Sigmoid colon (tissue), 6 donors: ENCODE measurements at regions not wholly inside any gene's neighbourhood (a gene's known extent, or its start where the extent isn't known, plus 50 kb on each side); places are given as distances from the start of the nearest gene placed in this dataset.

Experiments
- DNase-seq: peaks from one replicate; pipeline ENCODE4 v3.0.0-alpha.2; 2019
- H3K27ac ChIP-seq, 4 donors: fragments of 200-600 bp; sonication (generic); one replicate each; pipeline ENCODE4 v1.5.1; 2016 to 2019; ENCODE audit warnings: mild to moderate bottlenecking in 1 of 4
- H3K27me3 ChIP-seq, 3 donors: fragments of 200-600 bp; sonication (generic); one replicate each; pipeline ENCODE4 v1.5.1; 2019; ENCODE audit warnings: mild to moderate bottlenecking in 1 of 3
- H3K36me3 ChIP-seq, 4 donors: fragments of 200-600 bp; sonication (generic); one replicate each; pipeline ENCODE4 v1.5.1; 2016 to 2019
- H3K4me1 ChIP-seq, 4 donors: fragments of 200-600 bp; sonication (generic); one replicate each; pipeline ENCODE4 v1.5.1; 2017 to 2019
- H3K4me3 ChIP-seq, 4 donors: fragments of 200-600 bp; sonication (generic); one replicate each; pipeline ENCODE4 v1.5.1; 2017 to 2019; ENCODE audit warnings: mild to moderate bottlenecking in 2 of 4, moderate library complexity in 1 of 4
- H3K9me3 ChIP-seq, 4 donors: fragments of 200-600 bp in 3 of 4; sonication (generic) in 3 of 4; one replicate each; pipeline versions ENCODE4 v1.5.1 to v1.6.1; 2013 to 2019
- EP300 ChIP-seq, 4 donors: sonication (generic); formaldehyde crosslinking; IDR thresholded peaks; one replicate each; pipeline ENCODE4 v1.6.1; 2017; ENCODE audit warnings: antibody characterized with exemption in 4 of 4
- POLR2A ChIP-seq, 2 donors: fragments of 450-650 bp; IDR thresholded peaks; one replicate each; pipeline ENCODE4 v1.6.1; 2016; ENCODE audit warnings: antibody characterized with exemption in 2 of 2, mild to moderate bottlenecking in 2 of 2, moderate library complexity in 2 of 2
- POLR2AphosphoS5 ChIP-seq, 4 donors: sonication (generic); formaldehyde crosslinking; IDR thresholded peaks; one replicate each; pipeline ENCODE4 v1.6.1; 2017; ENCODE audit warnings: antibody characterized with exemption in 4 of 4
- WGBS, 2 donors: extraction: QIAGEN DNeasy Blood & Tissue Kit; methylation state at CpG; one replicate each; pipeline ENCODE4 v1.1.7; 2013; 5-methylcytosine and 5-hydroxymethylcytosine counted together
- intact Hi-C: fragments of 100-400 bp; cut with DNase I; formaldehyde crosslinking; loops from one replicate; pipeline ENCODE4 v1.15.1; 2023
- TF ChIP-seq, protein P1 (sequence below), 4 experiments: fragments of 450-650 bp in 3 of 4; fragments of 200-600 bp in 1 of 4; IDR thresholded peaks; one replicate each; pipeline ENCODE4 v1.5.1; 2016 to 2019; ENCODE audit warnings: antibody characterized with exemption in 4 of 4, mild to moderate bottlenecking in 3 of 4, moderate library complexity in 2 of 4
- donor health status: healthy with polysubstance abuse.
- donor health status: healthy.

DNA sequence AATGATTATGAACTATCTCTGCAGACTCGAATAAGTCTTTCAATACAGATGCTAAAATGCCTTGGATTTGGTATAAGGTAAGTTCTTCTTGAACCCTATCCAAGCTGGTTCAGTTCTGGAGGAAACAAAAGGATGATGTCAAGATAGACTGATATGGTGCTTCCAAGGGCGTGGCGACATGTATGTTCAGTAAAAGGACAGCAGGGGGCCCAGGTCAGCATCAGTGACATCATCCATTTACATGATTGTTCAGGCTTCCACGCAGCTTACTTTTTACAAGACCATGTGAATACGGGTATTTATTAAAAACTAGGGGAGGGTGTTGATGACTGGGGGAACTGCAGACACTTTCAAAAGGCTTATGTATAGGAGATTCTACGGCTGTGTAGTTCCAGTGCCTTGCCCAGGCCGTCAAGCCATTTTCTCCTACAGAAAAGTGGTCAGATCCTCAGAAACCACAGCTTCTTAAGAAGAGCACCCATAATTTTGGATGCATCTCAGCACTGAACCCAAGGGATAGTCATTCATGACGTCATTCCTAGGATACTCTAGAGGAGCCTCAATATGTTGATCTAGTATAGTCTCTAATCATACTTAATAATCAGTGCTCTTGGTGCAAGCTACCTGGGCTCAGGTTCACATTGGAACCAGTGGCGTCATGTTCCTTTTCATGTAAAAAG, 527.7 kb downstream of the FUT8 start:
- H3K4me3 ChIP-seq, result no peak overlapping the region
- intact Hi-C loops, result no loop called here
- no peak for DNase-seq
- no peaks in the 10 kb centered on the region for H3K36me3 ChIP-seq
- no peaks in the 10 kb centered on the region for H3K9me3 ChIP-seq
- H3K27ac ChIP-seq, result no peak overlapping the region
- H3K4me1 ChIP-seq, result no peaks in the 10 kb centered on the region
- WGBS, 2 donors, result 85 to 92% methylated on average over 9 of the region's 9 CpGs
- TF ChIP-seq POLR2A (IDR thresholded peaks at IDR 0.05) (no peak), EP300 (IDR thresholded peaks at IDR 0.05) (no peak), POLR2AphosphoS5 (IDR thresholded peaks at IDR 0.05) (no peak)
- TF ChIP-seq, protein P1, sequence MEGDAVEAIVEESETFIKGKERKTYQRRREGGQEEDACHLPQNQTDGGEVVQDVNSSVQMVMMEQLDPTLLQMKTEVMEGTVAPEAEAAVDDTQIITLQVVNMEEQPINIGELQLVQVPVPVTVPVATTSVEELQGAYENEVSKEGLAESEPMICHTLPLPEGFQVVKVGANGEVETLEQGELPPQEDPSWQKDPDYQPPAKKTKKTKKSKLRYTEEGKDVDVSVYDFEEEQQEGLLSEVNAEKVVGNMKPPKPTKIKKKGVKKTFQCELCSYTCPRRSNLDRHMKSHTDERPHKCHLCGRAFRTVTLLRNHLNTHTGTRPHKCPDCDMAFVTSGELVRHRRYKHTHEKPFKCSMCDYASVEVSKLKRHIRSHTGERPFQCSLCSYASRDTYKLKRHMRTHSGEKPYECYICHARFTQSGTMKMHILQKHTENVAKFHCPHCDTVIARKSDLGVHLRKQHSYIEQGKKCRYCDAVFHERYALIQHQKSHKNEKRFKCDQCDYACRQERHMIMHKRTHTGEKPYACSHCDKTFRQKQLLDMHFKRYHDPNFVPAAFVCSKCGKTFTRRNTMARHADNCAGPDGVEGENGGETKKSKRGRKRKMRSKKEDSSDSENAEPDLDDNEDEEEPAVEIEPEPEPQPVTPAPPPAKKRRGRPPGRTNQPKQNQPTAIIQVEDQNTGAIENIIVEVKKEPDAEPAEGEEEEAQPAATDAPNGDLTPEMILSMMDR (IDR thresholded peaks at IDR 0.05), result no peak
- H3K27me3 ChIP-seq, result no peaks in the 10 kb centered on the region

DNA sequence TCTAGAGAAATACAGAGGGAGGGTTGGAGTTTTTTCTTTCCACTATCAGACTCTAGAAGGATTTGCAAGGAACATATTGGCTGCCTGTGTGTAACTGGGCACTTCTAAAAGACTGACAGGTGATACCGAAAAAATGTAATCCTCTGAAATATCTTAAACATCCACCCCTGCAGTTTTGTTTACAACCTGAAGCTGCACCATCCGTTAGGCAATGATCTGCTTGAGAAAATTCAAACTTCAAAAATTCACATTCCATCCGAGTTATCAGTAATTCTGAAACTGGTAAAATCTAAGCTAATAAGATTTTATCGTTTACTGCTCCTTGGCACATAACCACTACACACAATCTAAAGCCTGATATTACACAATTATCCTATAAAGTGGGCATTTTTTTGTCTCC, 528.6 kb downstream of the FUT8 start:
- Histone ChIP-seq H3K27ac (no peak overlapping the region), H3K9me3 (no peaks in the 10 kb centered on the region), H3K36me3 (no peaks in the 10 kb centered on the region), H3K27me3 (no peaks in the 10 kb centered on the region), H3K4me1 (no peaks in the 10 kb centered on the region), H3K4me3 (no peak overlapping the region)
- intact Hi-C loops, result no loop called here
- TF ChIP-seq, protein P1 (IDR thresholded peaks at IDR 0.05), result no peak
- TF ChIP-seq POLR2AphosphoS5 (IDR thresholded peaks at IDR 0.05), result no peak
- no peak for TF ChIP-seq POLR2A (IDR thresholded peaks at IDR 0.05)
- no peak for TF ChIP-seq EP300 (IDR thresholded peaks at IDR 0.05)
- 82 to 83% methylated on average over 4 of the region's 4 CpGs for WGBS, 2 donors
- DNase-seq, result no peak

DNA sequence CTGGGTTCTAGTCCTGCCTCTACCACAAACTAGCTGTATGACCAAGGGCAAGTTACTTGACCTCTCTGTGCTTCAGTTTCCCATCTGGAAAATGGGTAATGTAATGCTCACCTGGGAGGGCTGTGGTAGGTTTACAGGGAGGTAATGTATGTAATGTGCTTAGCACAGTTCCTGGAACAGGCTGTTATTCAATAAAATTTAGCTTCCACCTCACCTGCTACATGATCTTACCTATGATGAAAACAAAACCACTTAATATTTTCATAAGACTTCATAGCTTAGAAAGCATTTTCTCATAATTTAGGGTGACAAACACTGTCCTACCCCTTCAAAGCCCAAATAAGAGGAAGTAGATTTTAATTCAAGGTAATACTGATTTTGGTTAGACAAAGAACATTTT, 530.6 kb downstream of the FUT8 start:
- Histone ChIP-seq H3K4me3 (no peak overlapping the region), H3K4me1 (no peaks in the 10 kb centered on the region), H3K36me3 (no peaks in the 10 kb centered on the region), H3K27me3 (no peaks in the 10 kb centered on the region), H3K27ac (no peak overlapping the region), H3K9me3 (no peaks in the 10 kb centered on the region)
- no peak for DNase-seq
- intact Hi-C loops, result no loop called here
- TF ChIP-seq, protein P1 (IDR thresholded peaks at IDR 0.05), result no peak
- TF ChIP-seq POLR2A (IDR thresholded peaks at IDR 0.05) (no peak), EP300 (IDR thresholded peaks at IDR 0.05) (no peak), POLR2AphosphoS5 (IDR thresholded peaks at IDR 0.05) (no peak)

DNA sequence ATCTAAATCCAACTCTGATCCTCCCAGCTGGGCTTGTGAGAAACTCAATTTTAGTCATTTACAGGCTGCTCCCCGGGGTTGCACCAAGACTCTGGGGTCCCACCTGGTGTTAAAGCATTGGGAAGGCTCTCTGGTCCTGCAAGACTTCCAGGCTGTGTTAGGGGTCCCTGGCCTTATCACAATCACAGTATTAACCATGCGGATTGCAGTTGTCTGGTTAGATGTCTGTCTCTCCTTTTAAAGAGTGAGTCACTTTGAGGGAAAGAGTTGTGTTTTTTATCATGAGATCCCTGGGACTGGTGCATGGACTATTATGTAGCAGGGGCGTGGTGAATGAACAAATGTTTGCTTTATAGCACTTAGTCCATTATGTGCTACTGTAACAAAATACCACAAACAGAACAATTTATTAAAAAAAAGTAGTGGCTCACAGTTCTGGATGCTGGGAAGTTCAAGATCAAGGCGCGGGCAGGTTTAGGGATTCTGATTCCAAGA, 531.4 kb downstream of the FUT8 start:
- Histone ChIP-seq H3K27me3 (no peaks in the 10 kb centered on the region), H3K4me3 (no peak overlapping the region), H3K4me1 (no peaks in the 10 kb centered on the region), H3K36me3 (no peaks in the 10 kb centered on the region), H3K9me3 (no peaks in the 10 kb centered on the region), H3K27ac (no peak overlapping the region)
- intact Hi-C loops, result no loop called here
- TF ChIP-seq POLR2AphosphoS5 (IDR thresholded peaks at IDR 0.05) (no peak), POLR2A (IDR thresholded peaks at IDR 0.05) (no peak), EP300 (IDR thresholded peaks at IDR 0.05) (no peak)
- TF ChIP-seq, protein P1 (IDR thresholded peaks at IDR 0.05), result no peak
- 90 to 95% methylated on average over 5 of the region's 5 CpGs for WGBS, 2 donors
- DNase-seq, result no peak

DNA sequence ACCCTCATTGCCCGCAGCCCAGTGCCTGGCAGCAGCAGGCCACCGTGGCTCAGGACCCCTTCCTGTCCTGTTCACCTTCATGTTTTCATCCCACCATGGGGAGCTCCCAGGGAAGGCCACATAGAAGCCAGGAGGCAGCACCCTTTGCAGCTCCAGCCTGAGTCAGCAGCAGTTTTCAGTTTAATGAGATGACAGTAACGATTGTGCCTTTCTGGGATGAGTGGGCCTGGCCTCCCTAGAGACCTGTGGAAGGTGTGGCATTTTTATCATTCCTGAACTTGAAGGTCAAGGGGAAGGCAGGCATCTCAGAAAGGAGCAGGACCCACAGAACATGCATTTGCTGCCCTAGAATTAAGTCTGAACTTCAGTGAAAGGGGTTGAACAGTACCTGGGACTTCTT, 532.8 kb downstream of the FUT8 start:
- H3K9me3 ChIP-seq, result no peaks in the 10 kb centered on the region
- intact Hi-C loops, result no loop called here
- DNase-seq, result no peak
- no peaks in the 10 kb centered on the region for H3K4me1 ChIP-seq
- no peaks in the 10 kb centered on the region for H3K36me3 ChIP-seq
- H3K4me3 ChIP-seq, result no peak overlapping the region
- TF ChIP-seq POLR2A (IDR thresholded peaks at IDR 0.05), result no peak
- TF ChIP-seq, protein P1 (IDR thresholded peaks at IDR 0.05), result no peak
- TF ChIP-seq POLR2AphosphoS5 (IDR thresholded peaks at IDR 0.05), result no peak
- TF ChIP-seq EP300 (IDR thresholded peaks at IDR 0.05), result no peak
- 84 to 89% methylated on average over 3 of the region's 3 CpGs for WGBS, 2 donors
- H3K27me3 ChIP-seq, result no peaks in the 10 kb centered on the region
- no peak overlapping the region for H3K27ac ChIP-seq
